Sigmoid colon (tissue), 4 donors: ENCODE measurements at regions not wholly inside any gene's neighbourhood (a gene's known extent, or its start where the extent isn't known, plus 50 kb on each side); places are given as distances from the start of the nearest gene placed in this dataset.

ENCODE experiments used
- CTCF ChIP-seq, 4 experiments: fragments of 450-650 bp in 3 of 4; fragments of 200-600 bp in 1 of 4; IDR thresholded peaks; one replicate each; pipeline ENCODE4 v1.5.1; 2016 to 2019; ENCODE audit warnings: antibody characterized with exemption in 4 of 4, mild to moderate bottlenecking in 3 of 4, moderate library complexity in 2 of 4
- EP300 ChIP-seq, 4 donors: sonication (generic); formaldehyde crosslinking; IDR thresholded peaks; one replicate each; pipeline ENCODE4 v1.6.1; 2017; ENCODE audit warnings: antibody characterized with exemption in 4 of 4
- POLR2A ChIP-seq, 2 donors: fragments of 450-650 bp; IDR thresholded peaks; one replicate each; pipeline ENCODE4 v1.6.1; 2016; ENCODE audit warnings: antibody characterized with exemption in 2 of 2, mild to moderate bottlenecking in 2 of 2, moderate library complexity in 2 of 2

DNA sequence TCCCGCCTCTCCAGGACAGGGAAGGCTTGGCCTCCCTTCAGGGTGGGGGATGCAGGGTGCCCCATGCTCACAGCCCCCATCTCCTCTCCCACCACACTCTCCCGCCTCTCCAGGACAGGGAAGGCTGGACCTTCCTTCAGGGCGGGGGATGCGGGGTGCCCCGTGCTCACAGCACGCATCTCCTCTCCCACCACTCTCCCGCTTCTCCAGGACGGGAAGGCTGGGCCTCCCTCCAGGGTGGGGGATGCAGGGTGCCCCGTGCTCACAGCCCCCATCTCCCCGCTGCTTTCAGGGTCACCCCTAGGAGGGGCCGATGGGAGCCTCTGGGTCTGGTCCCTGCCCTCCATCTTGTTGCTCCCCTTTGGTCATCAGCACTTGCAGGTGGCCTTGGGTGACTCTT is 348.0 kb downstream of the CTTN start:
- no peak for TF ChIP-seq POLR2A (IDR thresholded peaks at IDR 0.05)
- TF ChIP-seq CTCF (IDR thresholded peaks at IDR 0.05): no peak
- no peak for TF ChIP-seq EP300 (IDR thresholded peaks at IDR 0.05)
